ENCODE measurements at regions not wholly inside any gene's neighbourhood (a gene's known extent, or its start where the extent isn't known, plus 50 kb on each side); places are given as distances from the start of the nearest gene placed in this dataset.

DNA sequence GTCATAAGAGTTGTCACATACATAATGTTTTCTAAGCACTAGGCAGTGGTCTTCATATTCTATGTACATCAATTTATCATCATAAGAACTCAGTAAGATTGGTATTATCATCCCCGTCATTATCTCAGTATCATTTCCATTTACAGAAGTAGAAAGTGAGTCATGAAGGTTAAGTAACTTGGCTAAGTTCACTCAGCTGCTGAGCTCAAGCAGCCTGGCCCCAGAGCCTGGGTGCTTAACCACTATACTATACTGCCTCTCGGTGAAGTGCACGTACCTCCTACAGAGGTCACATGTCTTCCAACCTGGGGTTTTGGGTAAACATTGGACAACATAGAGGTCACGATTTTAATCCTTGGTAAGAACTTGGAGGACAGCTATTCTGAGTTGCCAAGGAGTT lies 161.5 kb upstream of the GATB start:
- H3K4me3 ChIP-seq (ENCODE audit: low read depth, low read length): no peak overlapping the region
- H3K4me1 Mint-ChIP-seq (ENCODE audit: low read depth, unreplicated experiment): no peaks in the 10 kb centered on the region
- DNase-seq: no peak
- H3K27me3 Mint-ChIP-seq (ENCODE audit: insufficient read depth, unreplicated experiment): no peaks in the 10 kb centered on the region
- intact Hi-C loops (cut with micrococcal nuclease; ENCODE audit: unreplicated experiment): no loop called here
- H3K4me3 Mint-ChIP-seq (ENCODE audit: unreplicated experiment): no peak overlapping the region
- H3K27me3 ChIP-seq (replicated peaks; ENCODE audit: control insufficient read depth, insufficient read depth, low read length): no peaks in the 10 kb centered on the region
- no TSS peak for BruUV-seq (replicated peaks)
- ChIA-PET CTCF (no interaction called here), POLR2A (no interaction called here)
- H3K27ac Mint-ChIP-seq (ENCODE audit: unreplicated experiment): no peak overlapping the region
- no peaks in the 10 kb centered on the region for H3K36me3 ChIP-seq (ENCODE audit: control insufficient read depth, insufficient read depth, low read length)
- no peaks in the 10 kb centered on the region for H3K36me3 Mint-ChIP-seq (ENCODE audit: insufficient read depth, unreplicated experiment)
- H3K4me1 ChIP-seq: no peaks in the 10 kb centered on the region
- peaks cover 18% of the 10 kb centered on the region for H3K9me3 Mint-ChIP-seq (ENCODE audit: unreplicated experiment)
- TF ChIP-seq, protein P1, sequence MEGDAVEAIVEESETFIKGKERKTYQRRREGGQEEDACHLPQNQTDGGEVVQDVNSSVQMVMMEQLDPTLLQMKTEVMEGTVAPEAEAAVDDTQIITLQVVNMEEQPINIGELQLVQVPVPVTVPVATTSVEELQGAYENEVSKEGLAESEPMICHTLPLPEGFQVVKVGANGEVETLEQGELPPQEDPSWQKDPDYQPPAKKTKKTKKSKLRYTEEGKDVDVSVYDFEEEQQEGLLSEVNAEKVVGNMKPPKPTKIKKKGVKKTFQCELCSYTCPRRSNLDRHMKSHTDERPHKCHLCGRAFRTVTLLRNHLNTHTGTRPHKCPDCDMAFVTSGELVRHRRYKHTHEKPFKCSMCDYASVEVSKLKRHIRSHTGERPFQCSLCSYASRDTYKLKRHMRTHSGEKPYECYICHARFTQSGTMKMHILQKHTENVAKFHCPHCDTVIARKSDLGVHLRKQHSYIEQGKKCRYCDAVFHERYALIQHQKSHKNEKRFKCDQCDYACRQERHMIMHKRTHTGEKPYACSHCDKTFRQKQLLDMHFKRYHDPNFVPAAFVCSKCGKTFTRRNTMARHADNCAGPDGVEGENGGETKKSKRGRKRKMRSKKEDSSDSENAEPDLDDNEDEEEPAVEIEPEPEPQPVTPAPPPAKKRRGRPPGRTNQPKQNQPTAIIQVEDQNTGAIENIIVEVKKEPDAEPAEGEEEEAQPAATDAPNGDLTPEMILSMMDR (IDR thresholded peaks at IDR 0.05; ENCODE audit: insufficient read depth in 1 of 2, low read depth in 1 of 2, low read length in 1 of 2, severe bottlenecking in 1 of 2, unreplicated experiment in 1 of 2): no peak
- H3K9me3 ChIP-seq: no peaks in the 10 kb centered on the region

DNA sequence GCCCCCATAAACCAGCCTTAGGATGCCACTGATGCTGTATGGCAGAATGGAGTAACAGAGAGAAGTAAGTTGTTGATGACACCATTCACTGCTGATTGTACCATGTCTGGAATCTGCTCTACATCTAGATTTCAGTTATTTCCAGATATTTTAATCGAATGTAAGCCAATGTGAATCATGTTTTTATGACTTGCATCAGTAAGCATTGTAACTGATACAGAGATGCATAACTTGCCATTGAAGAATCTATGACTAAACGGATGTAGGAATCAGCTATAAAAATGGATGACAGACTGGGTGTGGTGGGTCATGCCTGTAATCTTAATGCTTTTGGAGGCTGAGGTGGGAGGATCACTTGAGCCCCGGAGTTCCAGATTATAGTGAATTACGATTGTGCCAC lies 161.0 kb upstream of the GATB start:
- no peaks in the 10 kb centered on the region for H3K36me3 ChIP-seq (ENCODE audit: control insufficient read depth, insufficient read depth, low read length)
- DNase-seq: no peak
- Mint-ChIP-seq H3K4me1 (ENCODE audit: low read depth, unreplicated experiment) (no peaks in the 10 kb centered on the region), H3K9me3 (ENCODE audit: unreplicated experiment) (peaks cover 16% of the 10 kb centered on the region), H3K27ac (ENCODE audit: unreplicated experiment) (no peak overlapping the region), H3K36me3 (ENCODE audit: insufficient read depth, unreplicated experiment) (no peaks in the 10 kb centered on the region), H3K4me3 (ENCODE audit: unreplicated experiment) (no peak overlapping the region), H3K27me3 (ENCODE audit: insufficient read depth, unreplicated experiment) (no peaks in the 10 kb centered on the region)
- BruUV-seq (replicated peaks): no TSS peak
- intact Hi-C loops (cut with micrococcal nuclease; ENCODE audit: unreplicated experiment): no loop called here
- H3K9me3 ChIP-seq: no peaks in the 10 kb centered on the region
- POLR2A ChIA-PET: no interaction called here
- no peaks in the 10 kb centered on the region for H3K4me1 ChIP-seq
- TF ChIP-seq, protein P1 (IDR thresholded peaks at IDR 0.05; ENCODE audit: insufficient read depth in 1 of 2, low read depth in 1 of 2, low read length in 1 of 2, severe bottlenecking in 1 of 2, unreplicated experiment in 1 of 2): no peak
- H3K4me3 ChIP-seq (ENCODE audit: low read depth, low read length): no peak overlapping the region
- H3K27me3 ChIP-seq (replicated peaks; ENCODE audit: control insufficient read depth, insufficient read depth, low read length): no peaks in the 10 kb centered on the region
- CTCF ChIA-PET: no interaction called here

DNA sequence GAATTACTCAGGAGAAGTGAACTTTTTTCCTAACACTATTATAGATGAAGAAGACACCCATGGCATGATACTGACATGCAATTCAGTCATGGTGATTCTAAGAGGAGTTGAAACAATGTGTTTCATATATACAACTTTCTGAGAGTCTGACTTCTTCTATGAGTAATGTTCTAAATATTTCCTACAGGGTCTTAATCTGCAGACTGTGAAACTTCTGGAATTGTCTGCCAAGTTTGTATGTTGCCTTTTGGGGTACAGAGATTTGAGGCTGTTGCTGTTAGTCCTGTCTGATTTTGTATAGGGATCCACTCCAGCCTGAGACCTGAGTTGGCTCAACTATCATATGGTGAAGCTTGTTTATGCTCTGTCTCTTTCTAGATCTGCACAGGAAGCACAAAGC lies 160.6 kb upstream of the GATB start:
- DNase-seq: no peak
- H3K27me3 Mint-ChIP-seq (ENCODE audit: insufficient read depth, unreplicated experiment): no peaks in the 10 kb centered on the region
- no peaks in the 10 kb centered on the region for H3K36me3 Mint-ChIP-seq (ENCODE audit: insufficient read depth, unreplicated experiment)
- no peaks in the 10 kb centered on the region for H3K27me3 ChIP-seq (replicated peaks; ENCODE audit: control insufficient read depth, insufficient read depth, low read length)
- H3K36me3 ChIP-seq (ENCODE audit: control insufficient read depth, insufficient read depth, low read length): no peaks in the 10 kb centered on the region
- POLR2A ChIA-PET: no interaction called here
- no peaks in the 10 kb centered on the region for H3K4me1 Mint-ChIP-seq (ENCODE audit: low read depth, unreplicated experiment)
- no peak overlapping the region for H3K27ac Mint-ChIP-seq (ENCODE audit: unreplicated experiment)
- H3K4me3 ChIP-seq (ENCODE audit: low read depth, low read length): no peak overlapping the region
- no peaks in the 10 kb centered on the region for H3K4me1 ChIP-seq
- CTCF ChIA-PET: no interaction called here
- intact Hi-C loops (cut with micrococcal nuclease; ENCODE audit: unreplicated experiment): no loop called here
- H3K4me3 Mint-ChIP-seq (ENCODE audit: unreplicated experiment): no peak overlapping the region
- BruUV-seq (replicated peaks): no TSS peak
- TF ChIP-seq, protein P1 (IDR thresholded peaks at IDR 0.05; ENCODE audit: insufficient read depth in 1 of 2, low read depth in 1 of 2, low read length in 1 of 2, severe bottlenecking in 1 of 2, unreplicated experiment in 1 of 2): no peak
- H3K9me3 ChIP-seq: no peaks in the 10 kb centered on the region
- peaks cover 12% of the 10 kb centered on the region for H3K9me3 Mint-ChIP-seq (ENCODE audit: unreplicated experiment)

Measured in Caco-2 (cell line).